ENCODE measurements at regions not wholly inside any gene's neighbourhood (a gene's known extent, or its start where the extent isn't known, plus 50 kb on each side); places are given as distances from the start of the nearest gene placed in this dataset.

DNA sequence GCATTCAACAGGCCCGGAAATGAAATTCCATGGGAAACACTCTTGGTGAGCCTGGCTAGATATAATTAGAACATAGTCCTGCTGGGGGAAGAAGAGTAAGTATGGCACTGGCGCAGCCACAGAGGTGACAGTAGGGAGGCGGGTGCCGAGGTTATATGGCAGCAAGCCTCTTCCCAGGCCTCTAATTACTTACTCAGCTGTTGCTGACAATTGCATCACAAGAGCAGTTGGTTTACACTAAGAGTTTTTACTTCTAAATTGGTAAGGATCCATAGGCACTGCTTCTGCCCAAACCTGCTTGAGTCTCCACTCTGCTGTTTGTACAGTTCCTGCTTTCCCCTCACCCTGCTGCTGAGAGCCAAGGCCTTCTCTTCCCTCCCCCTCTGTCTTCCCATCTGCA is 93.3 kb upstream of the DUSP5 start:
- H2AFZ ChIP-seq (ENCODE audit: low read depth, low read length, severe bottlenecking), result no peak overlapping the region
- H3K9me3 ChIP-seq (ENCODE audit: insufficient read depth, low read length), result no peaks in the 10 kb centered on the region

GRCh38 chr10:110404825-110405224 is 92.9 kb upstream of the DUSP5 start:
- H3K9me3 ChIP-seq (ENCODE audit: insufficient read depth, low read length), result no peaks in the 10 kb centered on the region
- no peak overlapping the region for H3K4me2 ChIP-seq (ENCODE audit: low read depth, low read length, poor library complexity, severe bottlenecking)
- no peaks in the 10 kb centered on the region for H3K9me2 ChIP-seq (replicated peaks; ENCODE audit: insufficient read depth, low read length)
- H3K9ac ChIP-seq (ENCODE audit: low read length), result no peak overlapping the region
- TF ChIP-seq, protein P1, sequence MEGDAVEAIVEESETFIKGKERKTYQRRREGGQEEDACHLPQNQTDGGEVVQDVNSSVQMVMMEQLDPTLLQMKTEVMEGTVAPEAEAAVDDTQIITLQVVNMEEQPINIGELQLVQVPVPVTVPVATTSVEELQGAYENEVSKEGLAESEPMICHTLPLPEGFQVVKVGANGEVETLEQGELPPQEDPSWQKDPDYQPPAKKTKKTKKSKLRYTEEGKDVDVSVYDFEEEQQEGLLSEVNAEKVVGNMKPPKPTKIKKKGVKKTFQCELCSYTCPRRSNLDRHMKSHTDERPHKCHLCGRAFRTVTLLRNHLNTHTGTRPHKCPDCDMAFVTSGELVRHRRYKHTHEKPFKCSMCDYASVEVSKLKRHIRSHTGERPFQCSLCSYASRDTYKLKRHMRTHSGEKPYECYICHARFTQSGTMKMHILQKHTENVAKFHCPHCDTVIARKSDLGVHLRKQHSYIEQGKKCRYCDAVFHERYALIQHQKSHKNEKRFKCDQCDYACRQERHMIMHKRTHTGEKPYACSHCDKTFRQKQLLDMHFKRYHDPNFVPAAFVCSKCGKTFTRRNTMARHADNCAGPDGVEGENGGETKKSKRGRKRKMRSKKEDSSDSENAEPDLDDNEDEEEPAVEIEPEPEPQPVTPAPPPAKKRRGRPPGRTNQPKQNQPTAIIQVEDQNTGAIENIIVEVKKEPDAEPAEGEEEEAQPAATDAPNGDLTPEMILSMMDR (IDR thresholded peaks at IDR 0.05; ENCODE audit: insufficient read depth, low read length, poor library complexity, severe bottlenecking), result no peak
- TF ChIP-seq EZH2phosphoT487 (conservative IDR thresholded peaks at IDR 0.05; ENCODE audit: low read length), result no peak
- no peaks in the 10 kb centered on the region for H3F3A ChIP-seq (ENCODE audit: insufficient read depth)
- H3K36me3 ChIP-seq (ENCODE audit: low read length), result no peaks in the 10 kb centered on the region
- no peaks in the 10 kb centered on the region for H4K20me1 ChIP-seq (ENCODE audit: low read depth, low read length)
- no peak overlapping the region for H2AFZ ChIP-seq (ENCODE audit: low read depth, low read length, severe bottlenecking)
- H3K79me2 ChIP-seq (ENCODE audit: insufficient read depth, low read length), result no peaks in the 10 kb centered on the region
- no peak overlapping the region for H3K27ac ChIP-seq (ENCODE audit: low read depth, low read length)
- H3K4me3 ChIP-seq (ENCODE audit: insufficient read depth, low read length, poor library complexity, severe bottlenecking), result no peak overlapping the region
- no peaks in the 10 kb centered on the region for H3K27me3 ChIP-seq (ENCODE audit: low read length)

More for the DNA sequence above, 93.3 kb upstream of the DUSP5 start:
- Histone ChIP-seq H3K9ac (ENCODE audit: low read length) (no peak overlapping the region), H3K27ac (ENCODE audit: low read depth, low read length) (no peak overlapping the region), H3K9me2 (replicated peaks; ENCODE audit: insufficient read depth, low read length) (no peaks in the 10 kb centered on the region), H3K4me3 (ENCODE audit: insufficient read depth, low read length, poor library complexity, severe bottlenecking) (no peak overlapping the region), H3K79me2 (ENCODE audit: insufficient read depth, low read length) (no peaks in the 10 kb centered on the region), H3F3A (ENCODE audit: insufficient read depth) (no peaks in the 10 kb centered on the region), H3K4me2 (ENCODE audit: low read depth, low read length, poor library complexity, severe bottlenecking) (no peak overlapping the region), H4K20me1 (ENCODE audit: low read depth, low read length) (no peaks in the 10 kb centered on the region), H3K36me3 (ENCODE audit: low read length) (no peaks in the 10 kb centered on the region), H3K27me3 (ENCODE audit: low read length) (no peaks in the 10 kb centered on the region)
- TF ChIP-seq, protein P1 (IDR thresholded peaks at IDR 0.05; ENCODE audit: insufficient read depth, low read length, poor library complexity, severe bottlenecking), result no peak
- no peak for TF ChIP-seq EZH2phosphoT487 (conservative IDR thresholded peaks at IDR 0.05; ENCODE audit: low read length)

- Histone ChIP-seq H3K27ac (ENCODE audit: low read depth, low read length) (no peak overlapping the region), H2AFZ (ENCODE audit: low read depth, low read length, severe bottlenecking) (no peak overlapping the region), H3K4me3 (ENCODE audit: insufficient read depth, low read length, poor library complexity, severe bottlenecking) (no peak overlapping the region), H3K9me2 (replicated peaks; ENCODE audit: insufficient read depth, low read length) (no peaks in the 10 kb centered on the region), H3K36me3 (ENCODE audit: low read length) (no peaks in the 10 kb centered on the region), H3F3A (ENCODE audit: insufficient read depth) (no peaks in the 10 kb centered on the region), H3K79me2 (ENCODE audit: insufficient read depth, low read length) (no peaks in the 10 kb centered on the region), H3K9me3 (ENCODE audit: insufficient read depth, low read length) (no peaks in the 10 kb centered on the region), H3K9ac (ENCODE audit: low read length) (no peak overlapping the region), H4K20me1 (ENCODE audit: low read depth, low read length) (no peaks in the 10 kb centered on the region), H3K4me2 (ENCODE audit: low read depth, low read length, poor library complexity, severe bottlenecking) (no peak overlapping the region), H3K27me3 (ENCODE audit: low read length) (no peaks in the 10 kb centered on the region)
- no peak for TF ChIP-seq EZH2phosphoT487 (conservative IDR thresholded peaks at IDR 0.05; ENCODE audit: low read length)
- TF ChIP-seq, protein P1 (IDR thresholded peaks at IDR 0.05; ENCODE audit: insufficient read depth, low read length, poor library complexity, severe bottlenecking), result no peak
These were observed 92.3 kb upstream of the DUSP5 start for GRCh38 chr10:110405380-110405779.
